ENCODE measurements at regions not wholly inside any gene's neighbourhood (a gene's known extent, or its start where the extent isn't known, plus 50 kb on each side); places are given as distances from the start of the nearest gene placed in this dataset.

GRCh38 chr11:57047610-57048009 lies 58.9 kb downstream of the OR5AK2 start:
- no peak overlapping the region for H3K9ac ChIP-seq (ENCODE audit: insufficient read depth, low read length)
- no peaks in the 10 kb centered on the region for H3K4me1 ChIP-seq (ENCODE audit: control insufficient read depth, extremely low read depth, insufficient read depth, low read length)
- no peak overlapping the region for H3K4me2 ChIP-seq (ENCODE audit: extremely low read depth, insufficient read depth, low read length)
- no peak for DNase-seq (ENCODE audit: low read depth in 2 of 2)
- H3K27me3 ChIP-seq (ENCODE audit: control insufficient read depth, insufficient read depth, low read length): no peaks in the 10 kb centered on the region
- TF ChIP-seq CTCF (conservative IDR thresholded peaks at IDR 0.05 in 1 of 2, IDR thresholded peaks at IDR 0.05 in 1 of 2; ENCODE audit: low read depth in 1 of 2, low read length in 2 of 2): no peak
- H4K20me1 ChIP-seq (ENCODE audit: control insufficient read depth, extremely low read depth, insufficient read depth, low read length): no peaks in the 10 kb centered on the region
- no peaks in the 10 kb centered on the region for H3K79me2 ChIP-seq (ENCODE audit: control insufficient read depth, insufficient read depth, low read length)
- H3K36me3 ChIP-seq (ENCODE audit: control insufficient read depth, insufficient read depth, low read length): no peaks in the 10 kb centered on the region
- H2AFZ ChIP-seq (ENCODE audit: low read length): no peak overlapping the region
- no peak overlapping the region for H3K4me3 ChIP-seq (replicated peaks in 1 of 4; ENCODE audit: control extremely low read depth in 1 of 4, insufficient read depth in 1 of 4, low read depth in 3 of 4, low read length in 4 of 4)
- H3K9me3 ChIP-seq (ENCODE audit: control insufficient read depth, insufficient read depth, low read depth, low read length): no peaks in the 10 kb centered on the region
- H3K27ac ChIP-seq (ENCODE audit: insufficient read depth, low read length): no peak overlapping the region

GRCh38 chr11:57049749-57050148 lies 61.0 kb downstream of the OR5AK2 start:
- Histone ChIP-seq H3K27ac (ENCODE audit: insufficient read depth, low read length) (no peak overlapping the region), H4K20me1 (ENCODE audit: control insufficient read depth, extremely low read depth, insufficient read depth, low read length) (no peaks in the 10 kb centered on the region), H3K4me3 (replicated peaks in 1 of 4; ENCODE audit: control extremely low read depth in 1 of 4, insufficient read depth in 1 of 4, low read depth in 3 of 4, low read length in 4 of 4) (no peak overlapping the region)

GRCh38 chr11:57054817-57055216 lies 66.1 kb downstream of the OR5AK2 start:
- no peak for DNase-seq (ENCODE audit: low read depth in 2 of 2)
- TF ChIP-seq EZH2 (IDR thresholded peaks at IDR 0.05; ENCODE audit: low read length, missing control alignments): no peak
- no peak for TF ChIP-seq CTCF (conservative IDR thresholded peaks at IDR 0.05 in 1 of 2, IDR thresholded peaks at IDR 0.05 in 1 of 2; ENCODE audit: low read depth in 1 of 2, low read length in 2 of 2)
- Histone ChIP-seq H3K4me1 (ENCODE audit: control insufficient read depth, extremely low read depth, insufficient read depth, low read length) (no peaks in the 10 kb centered on the region), H2AFZ (ENCODE audit: low read length) (no peak overlapping the region), H3K79me2 (ENCODE audit: control insufficient read depth, insufficient read depth, low read length) (no peaks in the 10 kb centered on the region), H3K4me3 (replicated peaks in 1 of 4; ENCODE audit: control extremely low read depth in 1 of 4, insufficient read depth in 1 of 4, low read depth in 3 of 4, low read length in 4 of 4) (no peak overlapping the region), H3K9me3 (ENCODE audit: control insufficient read depth, insufficient read depth, low read depth, low read length) (no peaks in the 10 kb centered on the region), H3K4me2 (ENCODE audit: extremely low read depth, insufficient read depth, low read length) (no peak overlapping the region), H4K20me1 (ENCODE audit: control insufficient read depth, extremely low read depth, insufficient read depth, low read length) (no peaks in the 10 kb centered on the region), H3K27ac (ENCODE audit: insufficient read depth, low read length) (no peak overlapping the region), H3K27me3 (ENCODE audit: control insufficient read depth, insufficient read depth, low read length) (no peaks in the 10 kb centered on the region), H3K36me3 (ENCODE audit: control insufficient read depth, insufficient read depth, low read length) (no peaks in the 10 kb centered on the region), H3K9ac (ENCODE audit: insufficient read depth, low read length) (no peak overlapping the region)

More at GRCh38 chr11:57049749-57050148, 61.0 kb downstream of the OR5AK2 start:
- no peaks in the 10 kb centered on the region for H3K36me3 ChIP-seq (ENCODE audit: control insufficient read depth, insufficient read depth, low read length)
- H3K27me3 ChIP-seq (ENCODE audit: control insufficient read depth, insufficient read depth, low read length): no peaks in the 10 kb centered on the region
- no peak overlapping the region for H3K9ac ChIP-seq (ENCODE audit: insufficient read depth, low read length)
- H3K4me1 ChIP-seq (ENCODE audit: control insufficient read depth, extremely low read depth, insufficient read depth, low read length): no peaks in the 10 kb centered on the region
- H2AFZ ChIP-seq (ENCODE audit: low read length): no peak overlapping the region
- H3K4me2 ChIP-seq (ENCODE audit: extremely low read depth, insufficient read depth, low read length): no peak overlapping the region
- no peaks in the 10 kb centered on the region for H3K79me2 ChIP-seq (ENCODE audit: control insufficient read depth, insufficient read depth, low read length)
- no peak for DNase-seq (ENCODE audit: low read depth in 2 of 2)
- TF ChIP-seq EZH2 (IDR thresholded peaks at IDR 0.05; ENCODE audit: low read length, missing control alignments) (no peak), CTCF (conservative IDR thresholded peaks at IDR 0.05 in 1 of 2, IDR thresholded peaks at IDR 0.05 in 1 of 2; ENCODE audit: low read depth in 1 of 2, low read length in 2 of 2) (no peak)
- H3K9me3 ChIP-seq (ENCODE audit: control insufficient read depth, insufficient read depth, low read depth, low read length): no peaks in the 10 kb centered on the region
